Pancreas (tissue), 10 donors: ENCODE measurements at regions not wholly inside any gene's neighbourhood (a gene's known extent, or its start where the extent isn't known, plus 50 kb on each side); places are given as distances from the start of the nearest gene placed in this dataset.

Experiments
- ATAC-seq, 4 donors: fragments of 200-7000 bp; cut with Tn5 transposase; one replicate each; pipeline versions ENCODE4 v1.8.0 to v1.9.1; 2020; ENCODE audit warnings: mild to moderate bottlenecking in 4 of 4, moderate library complexity in 4 of 4
- DNase-seq, 6 donors: peaks; one replicate each; pipeline ENCODE4 v3.0.0-alpha.2; 2020
- FAIRE-seq: peaks from 2 replicates; lab custom pipeline; 2012; peaks lifted over from hg19 to GRCh38; lab: Jason Lieb, UNC
- H3K27ac ChIP-seq, 4 donors: fragments of 200-600 bp; sonication (generic); 1 replicate in 3 of 4; 2 replicates in 1 of 4; pipeline versions ENCODE4 v1.5.0 to v1.8.0; 2020
- H3K27me3 ChIP-seq, 4 donors: fragments of 200-600 bp; one replicate each; pipeline ENCODE4 v1.8.0; 2021
- H3K36me3 ChIP-seq, 3 donors: fragments of 200-600 bp; sonication (generic) in 1 of 3; one replicate each; pipeline versions ENCODE4 v1.5.0 to v1.8.0; 2020 to 2021
- H3K4me1 ChIP-seq, 3 donors: fragments of 200-600 bp; one replicate each; pipeline ENCODE4 v1.8.0; 2021
- H3K4me3 ChIP-seq, 4 donors: fragments of 200-600 bp; sonication (generic) in 2 of 4; one replicate each; pipeline versions ENCODE4 v1.5.0 to v1.8.0; 2020 to 2021
- H3K9me3 ChIP-seq, 4 donors: fragments of 200-600 bp; one replicate each; pipeline ENCODE4 v1.8.0; 2021
- CTCF ChIP-seq, 4 donors: fragments of 200-600 bp; sonication (generic) in 3 of 4; IDR thresholded peaks; one replicate each; pipeline versions ENCODE4 v1.5.0 to v1.8.0; 2021; ENCODE audit warnings: antibody characterized with exemption in 4 of 4
- WGBS, 2 donors: extraction: QIAGEN DNeasy Blood & Tissue Kit; methylation state at CpG; one replicate each; pipeline ENCODE4 v1.1.7; 2013; 5-methylcytosine and 5-hydroxymethylcytosine counted together
- intact Hi-C, 3 donors: fragments of 100-400 bp; cut with DNase I; formaldehyde crosslinking; loops; one replicate each; pipeline versions ENCODE4 v1.11.1 to v1.14.2; 2022
- donor health status: healthy with polysubstance abuse.
- donor health status: DM: no; HTN: no; CAD: no; lungs with moderate emphysema.
- donor health status: DM: no; HTN: no; CAD: no.
- donor health status: control.
- donor health status: control.
- donor health status: Bipolar disorder and iron deficiency.
- donor health status: DM: yes; HTN: yes; CAD: no.
- donor health status: DM: no; HTN: no; CAD: no.
- donor health status: DM: no; HTN: no; CAD: no.
- donor health status: DM: yes; HTN: yes; CAD: no.

- no peak for FAIRE-seq
- intact Hi-C loops = no loop called here
- WGBS, 2 donors = 62 to 67% methylated on average over 2 of the region's 2 CpGs
Observed at GRCh38 chr16:55251151-55251550, 72.9 kb upstream of the IRX6 start.

GRCh38 chr16:55252577-55252976 is 71.4 kb upstream of the IRX6 start:
- Histone ChIP-seq H3K9me3 (no peaks in the 10 kb centered on the region), H3K27me3 (no peaks in the 10 kb centered on the region), H3K4me3 (no peak overlapping the region), H3K4me1 (no peaks in the 10 kb centered on the region), H3K27ac (no peak overlapping the region), H3K36me3 (no peaks in the 10 kb centered on the region)
- no peak for FAIRE-seq
- no peak for DNase-seq
- intact Hi-C loops = no loop called here
- no peak for ATAC-seq
- no peak for TF ChIP-seq CTCF (IDR thresholded peaks at IDR 0.05)
- whole genome bisulfite sequencing, 2 donors = 89 to 93% methylated on average over 1 of the region's 1 CpG

More at GRCh38 chr16:55251151-55251550, 72.9 kb upstream of the IRX6 start:
- H3K36me3 ChIP-seq = no peaks in the 10 kb centered on the region
- TF ChIP-seq CTCF (IDR thresholded peaks at IDR 0.05) = no peak
- DNase-seq (no peak), ATAC-seq (no peak)
- no peaks in the 10 kb centered on the region for H3K9me3 ChIP-seq
- no peak overlapping the region for H3K27ac ChIP-seq
- no peak overlapping the region for H3K4me3 ChIP-seq
- no peaks in the 10 kb centered on the region for H3K27me3 ChIP-seq
- no peaks in the 10 kb centered on the region for H3K4me1 ChIP-seq

GRCh38 chr16:55253987-55254386 is 70.0 kb upstream of the IRX6 start:
- no peaks in the 10 kb centered on the region for H3K36me3 ChIP-seq
- FAIRE-seq = no peak

GRCh38 chr16:55255733-55256282 is 68.2 kb upstream of the IRX6 start:
- FAIRE-seq (no peak), ATAC-seq (no peak), DNase-seq (no peak)
- 44 to 48% methylated on average over 9 of the region's 9 CpGs for WGBS, 2 donors
- Histone ChIP-seq H3K4me3 (no peak overlapping the region), H3K27ac (no peak overlapping the region), H3K9me3 (no peaks in the 10 kb centered on the region), H3K4me1 (no peaks in the 10 kb centered on the region), H3K36me3 (no peaks in the 10 kb centered on the region), H3K27me3 (no peaks in the 10 kb centered on the region)
- TF ChIP-seq CTCF (IDR thresholded peaks at IDR 0.05) = no peak
- intact Hi-C loops = no loop called here

More at GRCh38 chr16:55253987-55254386, 70.0 kb upstream of the IRX6 start:
- no peak overlapping the region for H3K4me3 ChIP-seq
- no peaks in the 10 kb centered on the region for H3K4me1 ChIP-seq
- DNase-seq (no peak), ATAC-seq (no peak)
- H3K27ac ChIP-seq = no peak overlapping the region
- intact Hi-C loops = no loop called here
- no peaks in the 10 kb centered on the region for H3K27me3 ChIP-seq
- TF ChIP-seq CTCF (IDR thresholded peaks at IDR 0.05) = no peak
- H3K9me3 ChIP-seq = no peaks in the 10 kb centered on the region

GRCh38 chr16:55256412-55257016 is 67.5 kb upstream of the IRX6 start:
- H3K9me3 ChIP-seq = no peaks in the 10 kb centered on the region
- H3K4me3 ChIP-seq = no peak overlapping the region
- FAIRE-seq = no peak
- H3K36me3 ChIP-seq = no peaks in the 10 kb centered on the region
- no peaks in the 10 kb centered on the region for H3K27me3 ChIP-seq
- WGBS, 2 donors = 65 to 67% methylated on average over 20 of the region's 20 CpGs
- H3K4me1 ChIP-seq = no peaks in the 10 kb centered on the region
- no peak overlapping the region for H3K27ac ChIP-seq
- intact Hi-C loops = no loop called here
- no peak for ATAC-seq
- no peak for TF ChIP-seq CTCF (IDR thresholded peaks at IDR 0.05)
- DNase-seq = no peak
